ENCODE measurements at regions not wholly inside any gene's neighbourhood (a gene's known extent, or its start where the extent isn't known, plus 50 kb on each side); places are given as distances from the start of the nearest gene placed in this dataset.

- TF ChIP-seq POLR2AphosphoS5 (IDR thresholded peaks at IDR 0.05) (no peak), CTCF (IDR thresholded peaks at IDR 0.05) (no peak)
These were observed 281.6 kb upstream of the TANK start for GRCh38 chr2:160878618-160879017.
